ENCODE measurements at regions not wholly inside any gene's neighbourhood (a gene's known extent, or its start where the extent isn't known, plus 50 kb on each side); places are given as distances from the start of the nearest gene placed in this dataset.

DNA sequence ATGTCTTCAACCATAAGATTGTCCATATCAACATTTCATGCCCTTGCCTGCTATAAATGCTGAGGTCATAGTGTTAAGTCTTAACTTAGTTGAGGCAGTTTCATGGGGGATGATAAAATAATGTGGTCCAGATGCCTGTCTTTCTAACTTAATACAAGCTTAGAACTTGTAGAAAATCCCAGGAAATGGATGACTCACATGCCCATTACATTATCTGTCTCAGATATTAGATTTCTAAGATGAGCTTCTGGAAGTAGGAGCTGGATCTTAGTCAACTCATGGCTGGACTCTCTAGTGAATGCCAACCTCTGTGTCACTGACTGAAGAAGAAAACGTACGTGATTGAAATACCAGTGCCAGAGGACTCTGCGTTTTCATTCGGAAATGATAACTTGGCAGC lies 797.5 kb upstream of the EEF2KMT start:
- TF ChIP-seq POLR2AphosphoS5 (IDR thresholded peaks at IDR 0.05; ENCODE audit: insufficient read depth, low read depth, low read length) (no peak), FOS (IDR thresholded peaks at IDR 0.05; ENCODE audit: borderline replicate concordance, insufficient read depth, low read length) (no peak)
- TF ChIP-seq, protein P1, sequence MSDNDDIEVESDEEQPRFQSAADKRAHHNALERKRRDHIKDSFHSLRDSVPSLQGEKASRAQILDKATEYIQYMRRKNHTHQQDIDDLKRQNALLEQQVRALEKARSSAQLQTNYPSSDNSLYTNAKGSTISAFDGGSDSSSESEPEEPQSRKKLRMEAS (IDR thresholded peaks at IDR 0.05; ENCODE audit: insufficient read depth, insufficient read length), result no peak

GRCh38 chr16:5891296-5891695 lies 793.7 kb upstream of the EEF2KMT start:
- no peak overlapping the region for H3K4me2 ChIP-seq (ENCODE audit: insufficient read depth, low read length)
- POLR2A ChIA-PET, result no interaction called here

More for the DNA sequence above, 797.5 kb upstream of the EEF2KMT start:
- peaks cover 2% of the 10 kb centered on the region for H3K9me3 ChIP-seq (replicated peaks; ENCODE audit: control insufficient read depth, insufficient read depth, low read length)
- no peaks in the 10 kb centered on the region for H3K9me1 ChIP-seq (replicated peaks; ENCODE audit: control insufficient read depth, extremely low read depth, insufficient read depth, low read length)
- FAIRE-seq, result no peak
- H2AFZ ChIP-seq (ENCODE audit: low read depth, low read length), result no peak overlapping the region
- intact Hi-C loops (cut with micrococcal nuclease), result no loop called here
- DNase-seq (ENCODE audit: low read depth, low spot score), result no peak
- ChIA-PET POLR2A (no interaction called here), CTCF (no interaction called here)
- H3K4me3 ChIP-seq (replicated peaks in 1 of 3; ENCODE audit: insufficient read depth in 1 of 3, low read depth in 1 of 3, low read length in 3 of 3), result no peak overlapping the region
- no peaks in the 10 kb centered on the region for H3K79me2 ChIP-seq (ENCODE audit: control insufficient read depth, insufficient read depth, low read length)
- no peak overlapping the region for H3K27ac ChIP-seq (ENCODE audit: insufficient read depth, low read depth, low read length)
- H3K4me2 ChIP-seq (ENCODE audit: insufficient read depth, low read length), result no peak overlapping the region
- dilution Hi-C loops (cut with MboI; ENCODE audit: extremely low pct_ligation_motif_present, low sequenced_read_pairs), result no loop called here
- no peaks in the 10 kb centered on the region for H3K36me3 ChIP-seq (ENCODE audit: control insufficient read depth in 2 of 2, extremely low read depth in 1 of 2, insufficient read depth in 2 of 2, low read length in 2 of 2)
- no peaks in the 10 kb centered on the region for H3K4me1 ChIP-seq (ENCODE audit: control insufficient read depth, extremely low read depth, insufficient read depth, low read length)
- no peaks in the 10 kb centered on the region for H3K27me3 ChIP-seq (ENCODE audit: control insufficient read depth in 2 of 2, insufficient read depth in 2 of 2, low read length in 2 of 2)
- BruUV-seq (replicated peaks), result no TSS peak
- H4K20me1 ChIP-seq (replicated peaks; ENCODE audit: control insufficient read depth, extremely low read depth, insufficient read depth, low read length), result no peaks in the 10 kb centered on the region
- H3K9ac ChIP-seq (replicated peaks; ENCODE audit: extremely low read depth, insufficient read depth, low read length), result no peak overlapping the region

More at GRCh38 chr16:5891296-5891695, 793.7 kb upstream of the EEF2KMT start:
- Histone ChIP-seq H3K27ac (ENCODE audit: insufficient read depth, low read depth, low read length) (no peak overlapping the region), H3K27me3 (ENCODE audit: control insufficient read depth in 2 of 2, insufficient read depth in 2 of 2, low read length in 2 of 2) (no peaks in the 10 kb centered on the region), H3K4me3 (replicated peaks in 1 of 3; ENCODE audit: insufficient read depth in 1 of 3, low read depth in 1 of 3, low read length in 3 of 3) (no peak overlapping the region), H3K9me1 (replicated peaks; ENCODE audit: control insufficient read depth, extremely low read depth, insufficient read depth, low read length) (no peaks in the 10 kb centered on the region), H2AFZ (ENCODE audit: low read depth, low read length) (no peak overlapping the region), H4K20me1 (replicated peaks; ENCODE audit: control insufficient read depth, extremely low read depth, insufficient read depth, low read length) (no peaks in the 10 kb centered on the region), H3K4me1 (ENCODE audit: control insufficient read depth, extremely low read depth, insufficient read depth, low read length) (no peaks in the 10 kb centered on the region), H3K9ac (replicated peaks; ENCODE audit: extremely low read depth, insufficient read depth, low read length) (no peak overlapping the region), H3K36me3 (ENCODE audit: control insufficient read depth in 2 of 2, extremely low read depth in 1 of 2, insufficient read depth in 2 of 2, low read length in 2 of 2) (no peaks in the 10 kb centered on the region), H3K9me3 (replicated peaks; ENCODE audit: control insufficient read depth, insufficient read depth, low read length) (peaks cover 4% of the 10 kb centered on the region), H3K79me2 (ENCODE audit: control insufficient read depth, insufficient read depth, low read length) (no peaks in the 10 kb centered on the region)
- dilution Hi-C loops (cut with MboI; ENCODE audit: extremely low pct_ligation_motif_present, low sequenced_read_pairs) (no loop called here), intact Hi-C loops (cut with micrococcal nuclease) (no loop called here)
- no peak for TF ChIP-seq GATA2 (IDR thresholded peaks at IDR 0.05; ENCODE audit: insufficient read depth, insufficient read length, low read depth, low read length)
- TF ChIP-seq JUN (IDR thresholded peaks at IDR 0.05; ENCODE audit: borderline replicate concordance, insufficient read depth, insufficient read length, low read depth), result no peak
- no peak for TF ChIP-seq FOS (IDR thresholded peaks at IDR 0.05; ENCODE audit: borderline replicate concordance, insufficient read depth, low read length)
- no peak for TF ChIP-seq POLR2A (IDR thresholded peaks at IDR 0.05; ENCODE audit: low read depth, low read length)
- TF ChIP-seq MYC (IDR thresholded peaks at IDR 0.05; ENCODE audit: low read depth, low read length), result no peak
- no peak for TF ChIP-seq POLR2AphosphoS5 (IDR thresholded peaks at IDR 0.05; ENCODE audit: insufficient read depth, low read depth, low read length)
- TF ChIP-seq, protein P1 (IDR thresholded peaks at IDR 0.05; ENCODE audit: insufficient read depth, insufficient read length), result no peak
- TF ChIP-seq EZH2 (IDR thresholded peaks at IDR 0.05; ENCODE audit: borderline replicate concordance, low read depth, low read length, severe bottlenecking), result no peak
- no peak for TF ChIP-seq CTCF (IDR thresholded peaks at IDR 0.05; ENCODE audit: extremely low read depth in 1 of 2, insufficient read depth in 1 of 2, low read depth in 1 of 2, low read length in 2 of 2)
- CTCF ChIA-PET, result no interaction called here
- BruUV-seq (replicated peaks), result no TSS peak
- DNase-seq (ENCODE audit: low read depth, low spot score) (no peak), FAIRE-seq (no peak)
